HCT116 (cell line): ENCODE measurements at regions not wholly inside any gene's neighbourhood (a gene's known extent, or its start where the extent isn't known, plus 50 kb on each side); places are given as distances from the start of the nearest gene placed in this dataset.

Source experiments
- CBX3 ChIP-seq: IDR thresholded peaks from 2 replicates; pipeline ENCODE4 v1.6.1; 2012; ENCODE audit warnings: low read depth
- CTCF ChIP-seq, 3 experiments: fragments of 200-600 bp in 1 of 3; sonication (generic) in 1 of 3; IDR thresholded peaks in 2 of 3; conservative IDR thresholded peaks in 1 of 3; 2 replicates each; pipeline ENCODE4 v1.5.1; 2012 to 2017; ENCODE audit warnings: low read depth in 2 of 3, low read length in 2 of 3, antibody characterized with exemption in 1 of 3, borderline replicate concordance in 1 of 3, control low read depth in 1 of 3, mild to moderate bottlenecking in 1 of 3, mixed read lengths in 1 of 3, mixed run types in 1 of 3, moderate library complexity in 1 of 3; ENCODE audit not compliant: insufficient read depth in 1 of 3
- EZH2 ChIP-seq: fragments of 200-600 bp; sonication (generic); IDR thresholded peaks from 2 replicates; pipeline ENCODE4 v1.6.1; 2017; ENCODE audit warnings: antibody characterized with exemption, mixed run types
- RAD21 ChIP-seq: IDR thresholded peaks from 2 replicates; pipeline ENCODE4 v1.6.1; 2012; ENCODE audit warnings: low read depth, mild to moderate bottlenecking

- no peak for TF ChIP-seq CTCF (IDR thresholded peaks at IDR 0.05 in 2 of 3, conservative IDR thresholded peaks at IDR 0.05 in 1 of 3; ENCODE audit: borderline replicate concordance in 1 of 3, insufficient read depth in 1 of 3, low read depth in 2 of 3, low read length in 2 of 3)
- TF ChIP-seq CBX3: no peak
- TF ChIP-seq RAD21: no peak
- TF ChIP-seq EZH2: no peak
Measured at GRCh38 chr10:64397125-64397524, 875.9 kb downstream of the REEP3 start.
